GM21619 (cell line): ENCODE measurements at regions not wholly inside any gene's neighbourhood (a gene's known extent, or its start where the extent isn't known, plus 50 kb on each side); places are given as distances from the start of the nearest gene placed in this dataset.
"Not testable (repeated sequence)": the region's sequence is repeated elsewhere in the genome, so short reads cannot be mapped to it uniquely, and the experiment has no call there.

Source experiments
- ATAC-seq: cut with Tn5 transposase; IDR thresholded peaks from one replicate; pipeline ENCODE4 v1.9.1; 2021; ENCODE audit not compliant: unreplicated experiment

DNA sequence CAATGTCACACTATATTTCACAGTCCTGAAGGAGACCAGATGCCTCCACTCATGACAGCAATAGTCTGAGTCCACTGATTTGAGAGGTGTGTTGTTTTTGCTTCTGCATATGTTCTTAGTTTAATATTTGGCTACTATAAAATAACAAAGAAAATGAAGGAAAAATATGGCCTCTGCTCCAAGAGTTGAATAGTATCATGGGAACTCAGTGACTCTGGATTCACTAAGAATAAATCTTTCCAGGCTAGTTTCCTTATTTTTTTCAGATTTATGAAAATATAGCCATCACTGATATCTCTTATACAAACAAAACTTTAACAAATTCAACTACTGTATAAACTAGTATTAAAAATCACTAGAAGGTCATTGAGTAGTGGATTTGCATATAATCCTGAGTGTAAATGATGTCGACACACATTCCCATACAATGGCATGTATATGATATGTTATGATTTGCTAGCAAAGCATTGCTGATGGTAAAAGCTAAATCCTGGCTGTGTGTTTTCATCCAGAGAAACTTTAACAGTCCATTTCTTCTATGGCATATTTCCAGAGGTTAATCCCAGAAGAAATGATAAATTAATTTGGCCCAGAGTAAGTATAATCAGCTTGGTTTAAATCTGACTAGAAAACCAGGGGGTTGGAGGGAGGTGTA is 66.0 kb upstream of the VIPR2 start:
- ATAC-seq: no peak

DNA sequence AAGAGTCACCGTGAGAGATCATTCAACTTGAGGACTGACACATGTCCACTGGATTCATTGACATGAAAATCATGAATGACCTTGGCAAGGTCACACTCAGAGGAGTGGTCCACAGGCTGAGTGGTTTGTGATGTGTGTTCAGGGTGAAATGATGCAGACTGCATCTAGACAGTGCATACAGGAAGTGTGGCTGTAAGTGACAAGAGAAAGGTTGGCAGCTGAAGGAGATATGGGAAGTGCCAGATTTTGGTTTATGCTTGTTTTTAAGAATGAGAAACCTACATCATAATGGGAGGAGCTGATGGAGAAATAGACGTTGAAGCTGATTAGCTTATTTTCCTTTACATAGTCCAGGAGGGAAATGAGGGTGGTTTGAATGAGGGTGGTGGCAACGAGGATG is 64.8 kb upstream of the VIPR2 start:
- no peak for ATAC-seq

DNA sequence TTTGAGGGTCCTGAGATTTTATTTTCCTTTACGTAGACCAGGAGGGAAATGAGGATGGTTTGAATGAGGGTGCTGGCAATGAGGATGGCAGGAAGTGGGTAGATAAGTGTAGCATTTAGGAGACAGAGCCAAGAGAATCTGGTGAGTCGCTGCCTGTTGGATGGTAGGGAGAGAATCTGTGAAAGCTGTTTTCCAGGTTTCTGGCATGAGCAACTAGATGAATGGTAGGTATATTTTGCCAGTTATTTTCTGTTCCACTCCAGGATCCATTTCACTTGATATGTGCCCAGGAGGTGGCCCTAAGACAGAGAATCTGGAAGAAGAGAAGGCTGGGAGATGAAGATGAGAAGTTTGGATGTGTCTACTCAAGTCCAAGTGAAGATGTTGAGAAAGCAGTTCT is 63.3 kb upstream of the VIPR2 start:
- no peak for ATAC-seq

DNA sequence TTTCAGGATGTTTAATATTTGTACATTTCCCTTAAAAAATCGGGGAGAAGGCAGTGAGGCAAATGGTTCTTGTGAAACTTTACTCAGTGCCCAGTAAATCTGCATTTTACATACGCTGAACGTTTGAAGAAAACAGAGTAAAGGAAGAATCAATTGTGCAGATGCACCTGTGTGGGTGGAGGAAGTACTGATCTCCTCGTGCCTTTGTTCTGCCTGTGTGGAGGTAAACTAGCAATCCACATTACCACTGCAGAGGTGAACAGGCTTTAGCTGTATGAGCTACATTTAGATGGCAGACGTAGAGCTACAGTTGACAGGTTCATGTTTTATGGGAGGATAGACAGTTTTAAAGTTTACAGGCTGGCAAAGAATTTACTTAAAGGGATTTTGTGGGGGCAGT is 62.7 kb upstream of the VIPR2 start:
- ATAC-seq: no peak

DNA sequence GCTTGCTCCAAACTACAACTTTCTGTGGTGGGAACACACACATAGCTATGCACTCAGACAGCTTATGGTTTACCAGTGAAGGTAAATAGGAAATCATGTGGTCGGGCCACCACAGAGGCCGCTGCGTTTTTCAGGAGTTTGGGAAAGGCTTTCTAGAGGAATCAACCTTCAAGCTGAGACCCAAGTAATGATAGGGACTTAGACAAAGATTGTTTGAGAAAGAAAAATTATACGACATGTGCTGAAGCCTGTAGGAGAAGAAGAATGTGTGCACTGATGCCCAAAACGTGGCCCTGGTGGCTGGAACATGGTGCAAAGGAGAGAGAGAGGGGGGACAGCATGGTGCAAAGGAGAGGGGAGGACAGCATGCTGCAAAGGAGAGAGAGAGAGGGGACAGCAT is 61.2 kb upstream of the VIPR2 start:
- ATAC-seq: no peak

DNA sequence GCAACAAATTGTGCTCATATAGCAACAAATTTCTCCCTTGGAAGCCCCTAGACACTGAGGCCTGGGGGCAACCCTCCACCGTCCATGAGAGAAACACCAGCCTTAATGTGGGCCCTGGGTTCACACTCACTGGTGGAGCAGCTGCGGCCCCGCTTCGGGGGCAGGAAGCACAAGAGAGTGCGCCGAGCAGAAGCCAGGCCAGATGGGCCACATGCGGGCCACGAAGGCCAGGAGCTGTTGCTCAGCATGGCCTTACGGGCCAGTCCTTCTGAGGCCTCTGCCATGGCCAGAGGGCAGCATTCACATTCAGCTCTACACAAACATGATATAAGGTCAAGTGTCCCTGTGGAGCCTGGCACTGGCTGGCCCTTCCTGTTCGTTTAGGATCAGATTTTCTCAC is 60.0 kb upstream of the VIPR2 start:
- no peak for ATAC-seq

DNA sequence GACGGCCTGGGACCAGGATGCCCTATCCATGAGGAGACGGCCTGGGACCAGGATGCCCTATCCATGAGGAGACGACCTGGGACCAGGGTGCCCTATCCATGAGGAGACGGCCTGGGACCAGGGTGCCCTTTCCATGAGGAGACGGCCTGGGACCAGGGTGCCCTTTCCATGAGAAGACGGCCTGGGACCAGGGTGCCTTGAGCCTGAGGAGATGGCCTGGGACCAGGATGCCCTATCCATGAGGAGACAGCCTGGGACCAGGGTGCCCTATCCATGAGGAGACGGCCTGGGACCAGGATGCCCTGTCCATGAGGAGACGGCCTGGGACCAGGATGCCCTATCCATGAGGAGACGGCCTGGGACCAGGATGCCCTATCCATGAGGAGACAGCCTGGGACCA is 58.6 kb upstream of the VIPR2 start:
- not testable (repeated sequence) for ATAC-seq

DNA sequence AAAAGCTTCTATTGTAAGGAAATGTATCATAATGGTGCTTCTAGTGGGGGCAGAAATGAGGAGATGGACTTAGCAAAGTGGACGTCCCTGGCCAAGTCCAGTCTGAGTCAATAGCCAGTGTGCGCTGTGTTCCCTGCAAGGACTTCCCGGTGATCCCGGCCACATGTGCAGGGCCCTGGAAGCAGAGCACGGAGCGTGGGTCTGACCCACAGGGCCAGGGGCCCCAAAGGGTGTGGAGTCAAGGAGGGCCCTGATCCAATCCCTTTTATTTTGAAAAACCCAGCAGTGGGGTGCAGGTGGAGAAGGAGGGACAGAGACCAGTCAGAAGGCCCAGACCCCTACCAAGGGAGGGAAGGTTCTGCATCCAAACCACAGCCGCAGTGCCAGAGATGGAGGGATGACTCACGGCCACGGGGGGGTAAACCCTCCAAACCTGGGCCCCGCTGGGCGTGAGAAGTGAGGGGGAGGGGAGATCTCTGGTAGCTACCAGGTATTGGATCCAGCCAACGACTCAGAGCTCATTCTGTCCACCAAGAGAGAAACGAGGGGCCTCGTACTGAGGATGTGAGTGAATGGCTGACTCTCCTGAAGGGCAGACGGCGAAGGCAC is 57.2 kb upstream of the VIPR2 start:
- ATAC-seq: no peak

DNA sequence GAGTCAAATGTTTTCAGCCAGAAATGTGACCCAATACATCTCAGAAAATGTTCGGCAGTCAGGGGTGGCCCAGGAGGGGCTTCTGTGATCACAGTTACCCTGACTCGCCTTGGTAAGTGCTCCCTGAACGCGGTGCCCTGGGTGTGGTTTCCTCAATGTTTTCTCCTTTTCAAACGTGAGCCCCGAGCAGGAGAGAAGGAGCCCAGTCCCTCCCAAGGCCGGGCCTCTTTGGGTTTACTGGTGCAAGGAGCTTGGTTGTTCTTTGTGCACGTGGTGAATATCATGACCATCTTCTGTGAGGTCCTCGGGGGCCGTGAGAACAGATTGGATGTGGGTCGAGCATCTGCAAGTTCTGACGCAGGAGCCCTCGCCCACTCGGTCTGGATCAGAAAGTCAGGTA is 55.8 kb upstream of the VIPR2 start:
- ATAC-seq: no peak

DNA sequence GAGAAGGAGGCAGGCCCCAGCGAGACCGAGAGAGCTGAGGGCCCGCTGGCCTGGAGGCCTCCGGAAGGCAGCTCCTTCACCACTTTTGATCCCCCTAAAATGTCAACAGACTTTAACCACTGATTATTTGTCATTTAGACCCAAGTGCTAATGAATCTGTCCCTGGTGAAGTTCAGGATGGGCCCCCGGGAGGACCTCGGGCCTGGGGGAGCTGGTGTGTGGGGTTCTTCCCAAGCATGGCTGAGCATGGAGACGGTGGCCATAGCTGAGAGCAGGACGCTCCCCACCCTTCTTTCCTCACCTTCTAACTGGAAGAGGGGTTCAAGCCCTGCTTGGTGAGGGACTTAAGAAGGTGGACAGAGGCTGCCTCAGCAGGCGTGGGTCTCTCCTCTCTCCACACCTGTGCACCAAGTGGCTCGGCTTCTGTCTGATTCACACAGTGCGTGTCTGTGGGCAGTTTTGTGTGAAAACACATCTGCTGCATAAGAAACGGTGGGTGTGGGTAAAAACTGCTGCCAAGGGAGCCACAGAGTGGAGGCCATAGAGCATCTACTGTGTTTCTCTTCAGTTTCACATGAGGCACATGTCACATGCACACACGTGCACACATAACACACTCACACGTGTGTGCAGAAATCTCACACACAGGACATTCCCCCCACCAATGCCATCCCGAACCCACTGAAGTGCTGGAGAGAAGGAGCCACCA is 53.5 kb upstream of the VIPR2 start:
- no peak for ATAC-seq

DNA sequence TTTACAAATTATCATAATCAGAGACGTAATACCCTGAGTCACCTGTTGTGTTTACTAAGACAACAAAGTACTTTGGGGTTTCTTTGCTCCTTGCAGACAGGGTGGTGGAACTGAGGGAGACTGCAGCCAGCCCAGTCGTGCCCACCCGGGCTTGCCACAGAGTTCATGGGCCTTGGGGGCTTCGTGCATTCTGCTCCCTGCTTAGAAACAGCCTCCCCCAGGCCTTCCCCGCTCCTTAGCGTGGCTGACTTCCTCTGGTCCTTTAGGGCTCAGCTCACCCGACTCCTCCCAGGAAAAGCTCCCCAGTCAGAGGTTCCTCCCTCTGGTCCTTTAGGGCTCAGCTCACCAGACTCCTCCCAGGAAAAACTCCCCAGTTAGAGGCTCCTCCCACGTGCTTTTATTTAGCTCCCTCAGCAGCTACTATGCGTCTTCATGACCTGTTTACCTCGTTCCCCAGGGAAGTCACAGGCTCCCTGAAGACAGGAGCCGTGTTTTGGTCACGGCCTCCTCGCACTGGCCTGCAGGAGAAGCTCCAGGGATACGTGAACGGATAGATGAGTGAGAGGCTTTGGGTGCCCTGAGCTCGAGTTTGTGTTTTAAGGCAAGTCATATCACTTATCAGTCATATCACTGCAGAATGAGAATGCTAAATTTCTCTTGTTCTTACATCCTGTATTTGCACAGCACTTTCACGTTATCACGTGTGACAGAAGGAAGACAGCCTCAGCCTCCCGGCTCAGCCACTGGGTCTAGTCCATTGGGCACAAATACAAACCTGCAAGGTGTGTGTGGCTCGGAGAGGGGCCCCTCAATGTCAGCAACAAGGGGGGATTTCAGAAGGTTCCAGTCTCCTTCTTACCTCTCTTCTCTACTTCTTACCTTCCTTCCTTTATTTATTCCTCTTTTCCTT is 52.7 kb upstream of the VIPR2 start:
- ATAC-seq: peak; percentile 59

DNA sequence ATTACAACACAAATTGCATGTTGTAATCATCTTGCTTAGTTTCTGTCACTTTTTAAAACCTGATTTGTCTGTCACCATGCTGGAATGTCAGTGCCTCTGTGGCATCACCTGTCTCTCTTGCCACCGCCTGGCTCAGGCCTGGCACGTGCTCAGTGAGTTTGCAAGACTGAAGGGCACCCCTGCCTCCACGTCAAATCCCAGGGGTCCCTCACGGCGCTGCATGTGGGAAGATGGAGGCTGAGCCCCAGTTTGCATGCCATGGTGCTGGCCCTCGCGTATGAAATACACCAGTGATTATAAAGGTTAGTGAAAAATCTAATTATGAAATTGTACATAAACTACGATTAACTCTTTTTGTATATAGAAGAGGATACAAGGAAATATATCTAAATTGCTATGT is 51.9 kb upstream of the VIPR2 start:
- no peak for ATAC-seq

DNA sequence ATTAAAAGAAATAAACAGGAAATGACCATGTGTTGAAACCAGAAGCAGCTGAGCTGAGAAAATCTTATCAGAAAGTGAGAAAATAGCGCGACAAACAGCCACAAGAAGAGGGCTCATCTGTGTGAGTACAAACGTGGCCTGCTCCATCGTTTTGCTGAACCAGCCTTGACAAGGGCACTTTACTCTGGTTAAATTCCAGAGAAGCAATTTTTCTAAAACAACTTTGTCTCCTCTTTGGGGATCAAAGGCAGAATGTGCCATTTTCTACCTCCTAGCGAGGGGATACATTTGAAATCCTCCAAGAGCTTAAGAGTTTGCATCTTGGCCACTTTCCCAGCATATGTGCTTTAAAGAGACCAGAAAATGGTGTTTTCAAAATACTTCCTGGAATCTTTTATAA is 51.3 kb upstream of the VIPR2 start:
- no peak for ATAC-seq
